ENCODE measurements at regions not wholly inside any gene's neighbourhood (a gene's known extent, or its start where the extent isn't known, plus 50 kb on each side); places are given as distances from the start of the nearest gene placed in this dataset.

DNA sequence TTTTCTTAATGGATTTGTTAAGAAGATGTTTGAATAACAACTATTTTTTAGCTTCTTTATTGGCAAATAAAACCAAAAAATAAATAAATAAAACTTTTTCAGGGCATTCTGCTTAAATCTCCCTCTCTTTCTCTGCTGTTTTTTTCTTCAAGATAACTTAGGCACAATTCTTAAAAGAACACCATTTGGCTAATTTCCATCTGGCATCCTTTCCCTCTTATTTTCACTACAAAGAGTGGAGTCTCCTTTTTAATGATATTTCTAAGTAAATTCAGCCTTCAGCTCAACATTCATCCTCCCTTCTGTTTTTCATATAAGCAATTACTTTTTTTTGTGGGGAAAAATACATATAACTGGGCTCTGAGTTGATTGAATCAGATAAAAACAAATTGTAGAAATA lies 88.1 kb downstream of the PCDH7 start:
- no peak for TF ChIP-seq POLR2A (IDR thresholded peaks at IDR 0.05)
- TF ChIP-seq, protein P1, sequence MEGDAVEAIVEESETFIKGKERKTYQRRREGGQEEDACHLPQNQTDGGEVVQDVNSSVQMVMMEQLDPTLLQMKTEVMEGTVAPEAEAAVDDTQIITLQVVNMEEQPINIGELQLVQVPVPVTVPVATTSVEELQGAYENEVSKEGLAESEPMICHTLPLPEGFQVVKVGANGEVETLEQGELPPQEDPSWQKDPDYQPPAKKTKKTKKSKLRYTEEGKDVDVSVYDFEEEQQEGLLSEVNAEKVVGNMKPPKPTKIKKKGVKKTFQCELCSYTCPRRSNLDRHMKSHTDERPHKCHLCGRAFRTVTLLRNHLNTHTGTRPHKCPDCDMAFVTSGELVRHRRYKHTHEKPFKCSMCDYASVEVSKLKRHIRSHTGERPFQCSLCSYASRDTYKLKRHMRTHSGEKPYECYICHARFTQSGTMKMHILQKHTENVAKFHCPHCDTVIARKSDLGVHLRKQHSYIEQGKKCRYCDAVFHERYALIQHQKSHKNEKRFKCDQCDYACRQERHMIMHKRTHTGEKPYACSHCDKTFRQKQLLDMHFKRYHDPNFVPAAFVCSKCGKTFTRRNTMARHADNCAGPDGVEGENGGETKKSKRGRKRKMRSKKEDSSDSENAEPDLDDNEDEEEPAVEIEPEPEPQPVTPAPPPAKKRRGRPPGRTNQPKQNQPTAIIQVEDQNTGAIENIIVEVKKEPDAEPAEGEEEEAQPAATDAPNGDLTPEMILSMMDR (IDR thresholded peaks at IDR 0.05 in 4 of 5, conservative IDR thresholded peaks at IDR 0.05 in 1 of 5): no peak
